ENCODE measurements at regions not wholly inside any gene's neighbourhood (a gene's known extent, or its start where the extent isn't known, plus 50 kb on each side); places are given as distances from the start of the nearest gene placed in this dataset.

DNA sequence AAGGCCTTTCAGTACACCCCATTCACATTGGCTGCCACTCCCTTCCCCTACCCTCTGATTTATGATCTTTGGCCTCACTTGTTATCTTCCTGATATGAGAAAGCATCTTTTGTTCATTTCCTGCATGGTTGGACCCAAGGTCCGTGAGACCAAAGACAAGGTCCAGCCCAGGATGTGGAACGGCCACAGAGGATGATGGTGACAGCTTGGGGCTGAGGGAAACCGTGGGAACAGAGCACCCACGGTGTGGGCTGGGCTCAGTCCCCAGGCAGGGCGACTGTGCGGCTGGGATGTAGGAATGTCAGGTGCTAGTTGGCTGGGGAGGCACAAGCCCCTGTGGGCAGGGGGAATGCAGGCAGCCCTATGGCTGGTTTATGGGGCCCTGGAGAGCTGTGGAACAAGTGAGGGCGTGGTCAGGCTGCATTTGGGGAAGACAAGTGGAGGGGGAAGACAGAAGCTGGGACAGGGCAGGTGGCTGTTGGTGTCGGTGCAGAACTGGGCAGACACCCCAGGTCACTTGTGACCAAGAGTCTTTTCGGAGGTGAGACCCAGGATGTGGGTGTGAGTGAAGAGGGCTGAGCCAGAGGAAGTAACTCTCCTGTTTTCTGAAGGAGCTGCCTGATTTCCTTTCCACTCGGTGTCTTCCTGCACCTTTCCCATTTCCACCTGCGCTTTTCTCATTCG lies 51.7 kb upstream of the IGFBP3 start:
- RAD21 ChIA-PET (ENCODE audit: unreplicated experiment): interaction anchor here (0.9 kb wide), 1 partner anchor 51 kb away, joined by 3 read pairs; no protein-coding TSS in a partner anchor
- POLR2A ChIA-PET: no interaction called here
- FAIRE-seq: no peak
- no peak; the same call in 2 of the 3 replicates for ATAC-seq
- H3K27ac ChIP-seq (ENCODE audit: control insufficient read depth, insufficient read depth): no peak overlapping the region
- DNase-seq (ENCODE audit: low read depth, low spot score): no peak
- SMC1A ChIA-PET (ENCODE audit: uncharacterized antibody, unreplicated experiment): interaction anchor here (0.8 to 1.3 kb wide), 2 partner anchors 11 to 13 kb away, joined by 3 to 4 read pairs; no protein-coding TSS in a partner anchor
- no peaks in the 10 kb centered on the region; a peak in 1 of 4 replicates for H3K27me3 ChIP-seq (replicated peaks in 1 of 2; ENCODE audit: control insufficient read depth in 2 of 2, insufficient read depth in 2 of 2, low read length in 1 of 2)
- no peak overlapping the region for H3K9ac ChIP-seq (ENCODE audit: control insufficient read depth, insufficient read depth, low read length)
- in situ Hi-C loops (cut with MboI) (no loop called here), intact Hi-C loops (cut with micrococcal nuclease; ENCODE audit: unreplicated experiment) (no loop called here)
- H3K4me2 ChIP-seq (ENCODE audit: control insufficient read depth, insufficient read depth): no peak overlapping the region
- no peak overlapping the region for H3K4me3 ChIP-seq
- CTCF ChIA-PET: no interaction called here
- H3K36me3 ChIP-seq (ENCODE audit: control insufficient read depth in 2 of 2, insufficient read depth in 2 of 2, low read length in 1 of 2): no peaks in the 10 kb centered on the region
- no peak for TF ChIP-seq MXI1 (IDR thresholded peaks at IDR 0.05; ENCODE audit: low read depth, low read length)
- no peak for TF ChIP-seq SUZ12 (IDR thresholded peaks at IDR 0.05; ENCODE audit: unreplicated experiment)
- no peak for TF ChIP-seq ZZZ3 (IDR thresholded peaks at IDR 0.05; ENCODE audit: control insufficient read depth, insufficient read length, low read depth)
- no peak for TF ChIP-seq PAX8 (IDR thresholded peaks at IDR 0.05)
- no peak for TF ChIP-seq SMC3 (IDR thresholded peaks at IDR 0.05; ENCODE audit: borderline replicate concordance, low read length)
- no peak for TF ChIP-seq HDAC2 (IDR thresholded peaks at IDR 0.05)
- no peak for TF ChIP-seq E2F8 (IDR thresholded peaks at IDR 0.05; ENCODE audit: low read depth, partially characterized antibody)
- BruUV-seq (replicated peaks): no TSS peak
- no peak overlapping the region for H2AFZ ChIP-seq (ENCODE audit: control insufficient read depth, low read depth, low read length)
- H3K9me3 ChIP-seq (replicated peaks; ENCODE audit: control insufficient read depth, insufficient read depth, low read length): no peaks in the 10 kb centered on the region
- H3K4me1 ChIP-seq (ENCODE audit: control insufficient read depth, insufficient read depth, low read length): no peaks in the 10 kb centered on the region
- no peaks in the 10 kb centered on the region for H3K79me2 ChIP-seq (ENCODE audit: control insufficient read depth, insufficient read depth, low read length)
- no peaks in the 10 kb centered on the region for H4K20me1 ChIP-seq (ENCODE audit: control insufficient read depth, insufficient read depth)
- WGBS (ENCODE audit: insufficient coverage, insufficient replicate concordance, low lambda C conversion rate, missing lambda C conversion rate): 25% methylated on average over 12 of the region's 12 CpGs
